Brain microvascular endothelial cell (primary cell): ENCODE measurements at regions not wholly inside any gene's neighbourhood (a gene's known extent, or its start where the extent isn't known, plus 50 kb on each side); places are given as distances from the start of the nearest gene placed in this dataset.

ENCODE experiments used
- DNase-seq: peaks from one replicate; pipeline ENCODE4 v3.0.0-alpha.2; 2020
- H3K27ac ChIP-seq: fragments of 250-450 bp; sonication (Bioruptor Pico); 2 replicates; pipeline ENCODE4 v1.5.1; 2020; ENCODE audit warnings: mild to moderate bottlenecking, moderate library complexity
- H3K27me3 ChIP-seq: fragments of 250-450 bp; sonication (Bioruptor Pico); replicated peaks from 2 replicates; pipeline ENCODE4 v1.5.1; 2020; ENCODE audit warnings: mild to moderate bottlenecking
- H3K36me3 ChIP-seq: fragments of 250-450 bp; sonication (Bioruptor Pico); replicated peaks from 2 replicates; pipeline ENCODE4 v1.5.1; 2020; ENCODE audit warnings: mild to moderate bottlenecking
- H3K4me3 ChIP-seq: 2 replicates; pipeline ENCODE4 v1.5.1; 2011; ENCODE audit warnings: low read depth, mild to moderate bottlenecking, control low read depth, low read length, moderate library complexity
- CTCF ChIP-seq: IDR thresholded peaks from 2 replicates; pipeline ENCODE4 v1.5.1; 2011; ENCODE audit warnings: low read depth, mild to moderate bottlenecking, moderate library complexity, low read length, control low read depth, inconsistent platforms; ENCODE audit errors: missing control alignments
- in situ Hi-C: cut with HindIII; loops from 2 replicates; pipeline ENCODE4 v1.10.0; 2017; ENCODE audit warnings: low sequenced_read_pairs, low pct_ligation_motif_present

- Histone ChIP-seq H3K36me3 (no peaks in the 10 kb centered on the region), H3K27me3 (peaks cover 10% of the 10 kb centered on the region), H3K4me3 (no peak overlapping the region), H3K27ac (no peak overlapping the region)
- in situ Hi-C loops = no loop called here
- no peak for TF ChIP-seq CTCF
- no peak for DNase-seq
Observed at GRCh38 chr16:86205521-86206245, 304.6 kb upstream of the FOXF1 start.

GRCh38 chr16:86207350-86207749 is 303.0 kb upstream of the FOXF1 start:
- H3K27me3 ChIP-seq = peaks cover 2% of the 10 kb centered on the region
- DNase-seq = no peak
- H3K36me3 ChIP-seq = no peaks in the 10 kb centered on the region
- in situ Hi-C loops = no loop called here
- H3K4me3 ChIP-seq = no peak overlapping the region
- TF ChIP-seq CTCF = no peak
- H3K27ac ChIP-seq = no peak overlapping the region

- Histone ChIP-seq H3K27me3 (no peaks in the 10 kb centered on the region), H3K36me3 (no peaks in the 10 kb centered on the region), H3K27ac (no peak overlapping the region), H3K4me3 (no peak overlapping the region)
- TF ChIP-seq CTCF = no peak
- in situ Hi-C loops = no loop called here
- no peak for DNase-seq
Observed at GRCh38 chr16:86209202-86209601, 301.1 kb upstream of the FOXF1 start.

- in situ Hi-C loops = no loop called here
Observed at GRCh38 chr16:86210403-86211193, 299.7 kb upstream of the FOXF1 start.

GRCh38 chr16:86211265-86211664 is 299.1 kb upstream of the FOXF1 start:
- Histone ChIP-seq H3K27ac (no peak overlapping the region), H3K27me3 (no peaks in the 10 kb centered on the region), H3K36me3 (no peaks in the 10 kb centered on the region), H3K4me3 (no peak overlapping the region)
- in situ Hi-C loops = no loop called here
- no peak for DNase-seq
- no peak for TF ChIP-seq CTCF

More at GRCh38 chr16:86210403-86211193, 299.7 kb upstream of the FOXF1 start:
- no peak for DNase-seq
- no peaks in the 10 kb centered on the region for H3K27me3 ChIP-seq
- no peak for TF ChIP-seq CTCF
- no peak overlapping the region for H3K27ac ChIP-seq
- no peaks in the 10 kb centered on the region for H3K36me3 ChIP-seq
- H3K4me3 ChIP-seq = no peak overlapping the region
